Activated CD4-positive, alpha-beta T cell treated with anti-CD3 and anti-CD28 coated beads for 4 hours (primary cell): ENCODE measurements at regions not wholly inside any gene's neighbourhood (a gene's known extent, or its start where the extent isn't known, plus 50 kb on each side); places are given as distances from the start of the nearest gene placed in this dataset.
"Not testable (repeated sequence)": the region's sequence is repeated elsewhere in the genome, so short reads cannot be mapped to it uniquely, and the experiment has no call there.

Experiments
- DNase-seq, 2 donors: peaks; one replicate each; pipeline ENCODE4 v3.0.0-alpha.2; 2020

DNA sequence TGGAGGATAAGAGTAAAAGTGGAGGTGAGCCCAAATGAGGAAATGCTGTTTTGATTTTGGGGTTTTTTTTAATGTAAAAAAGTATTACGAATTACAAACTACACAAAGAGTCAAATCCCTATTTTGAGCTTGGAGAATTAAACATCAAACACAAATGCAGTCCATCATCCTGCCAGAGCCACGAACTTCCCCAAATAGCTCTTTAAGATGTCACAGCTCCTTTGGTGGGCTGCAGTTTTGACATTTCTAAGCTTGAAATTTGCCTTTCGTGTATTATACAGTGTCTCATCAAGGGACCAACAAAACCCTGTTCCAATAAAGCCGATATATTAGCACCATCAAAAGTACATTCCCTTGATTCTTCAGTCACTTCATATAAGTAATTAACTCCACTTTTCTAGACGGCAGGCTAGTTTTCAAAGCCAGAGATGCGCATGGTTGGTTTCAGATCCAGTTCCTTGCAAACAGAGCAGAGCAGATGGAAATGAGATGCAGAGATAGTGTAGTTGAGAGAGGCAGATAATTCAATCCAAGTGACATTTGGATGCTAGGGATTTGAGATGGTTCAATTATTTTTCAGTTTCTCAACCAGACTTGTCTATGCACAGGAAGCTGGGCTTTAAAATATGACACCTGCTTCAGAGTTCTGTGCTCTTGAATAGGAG is 580.9 kb downstream of the EDEM1 start:
- DNase-seq: no peak

DNA sequence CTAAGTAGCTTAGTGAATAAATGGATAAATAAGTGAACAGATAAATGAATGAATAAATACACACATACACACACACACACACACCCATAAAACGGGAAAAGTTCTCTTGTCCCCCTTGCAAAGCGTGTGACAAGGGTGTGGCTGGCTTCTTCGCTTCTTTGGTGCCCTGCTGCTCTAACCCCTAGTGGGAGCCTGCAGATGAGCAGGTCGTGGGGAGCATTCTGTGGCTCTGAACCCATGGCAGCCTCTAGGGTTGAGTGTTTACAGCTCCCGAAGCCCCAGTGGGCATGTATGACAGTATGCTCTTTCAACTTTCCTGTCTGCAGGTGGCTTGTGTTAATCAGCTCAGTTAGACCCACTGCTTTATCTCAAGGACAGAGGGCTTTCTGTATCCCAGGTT is 582.3 kb downstream of the EDEM1 start:
- no peak for DNase-seq

DNA sequence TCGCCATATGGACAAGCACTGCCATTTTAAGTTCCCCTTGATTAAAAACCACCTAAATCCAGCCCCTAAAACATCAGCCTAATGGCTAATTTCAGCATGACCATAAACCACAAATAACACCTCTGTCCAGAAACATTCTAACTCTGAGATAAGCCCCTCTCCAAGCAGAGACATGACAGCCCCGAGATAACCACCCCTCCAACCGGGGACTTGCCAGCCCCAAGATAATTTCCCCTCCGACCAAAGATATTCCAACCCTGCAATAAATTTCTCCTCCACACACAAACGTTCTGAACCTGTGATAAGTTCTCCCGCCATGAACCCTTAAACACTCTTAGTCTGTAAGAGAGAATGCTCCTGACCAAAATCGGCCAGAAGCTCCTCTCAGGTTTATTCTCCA is 586.8 kb downstream of the EDEM1 start:
- DNase-seq: no peak

DNA sequence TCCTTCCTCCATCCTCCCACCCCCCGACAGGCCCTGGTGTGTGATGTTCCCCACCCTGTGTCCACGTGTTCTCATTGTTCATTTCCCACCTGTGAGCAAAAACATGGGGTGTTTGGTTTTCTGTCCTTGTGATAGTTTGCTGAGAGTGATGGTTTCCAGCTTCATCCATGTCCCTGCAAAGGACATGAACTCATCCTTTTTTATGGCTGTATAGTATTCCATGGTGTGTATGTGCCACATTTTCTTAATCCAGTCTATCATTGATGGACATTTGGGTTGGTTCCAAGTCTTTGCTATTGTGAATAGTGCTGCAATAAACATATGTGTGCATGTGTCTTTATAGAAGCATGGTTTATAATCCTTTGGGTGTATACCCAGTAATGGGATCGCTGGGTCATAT is 587.6 kb downstream of the EDEM1 start:
- DNase-seq: not testable (repeated sequence)

DNA sequence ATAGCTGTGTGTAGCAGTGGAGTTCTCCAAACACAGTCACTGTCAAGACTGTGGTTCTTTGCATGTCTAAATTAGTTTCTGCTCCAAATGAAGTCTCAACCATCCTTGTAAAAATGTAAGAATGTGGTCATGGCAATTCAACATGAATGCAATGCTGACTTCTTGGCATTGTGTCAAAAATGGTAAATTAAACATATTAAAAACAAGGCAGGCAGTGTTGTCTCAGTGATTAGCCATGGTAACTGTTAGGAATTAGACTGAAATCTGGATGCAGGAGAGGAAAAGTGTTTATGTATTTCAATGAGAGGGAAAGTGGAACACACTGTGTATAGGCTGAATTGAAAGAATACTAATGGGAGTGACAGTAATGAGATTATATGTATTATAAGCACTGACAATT is 597.2 kb downstream of the EDEM1 start:
- no peak for DNase-seq

DNA sequence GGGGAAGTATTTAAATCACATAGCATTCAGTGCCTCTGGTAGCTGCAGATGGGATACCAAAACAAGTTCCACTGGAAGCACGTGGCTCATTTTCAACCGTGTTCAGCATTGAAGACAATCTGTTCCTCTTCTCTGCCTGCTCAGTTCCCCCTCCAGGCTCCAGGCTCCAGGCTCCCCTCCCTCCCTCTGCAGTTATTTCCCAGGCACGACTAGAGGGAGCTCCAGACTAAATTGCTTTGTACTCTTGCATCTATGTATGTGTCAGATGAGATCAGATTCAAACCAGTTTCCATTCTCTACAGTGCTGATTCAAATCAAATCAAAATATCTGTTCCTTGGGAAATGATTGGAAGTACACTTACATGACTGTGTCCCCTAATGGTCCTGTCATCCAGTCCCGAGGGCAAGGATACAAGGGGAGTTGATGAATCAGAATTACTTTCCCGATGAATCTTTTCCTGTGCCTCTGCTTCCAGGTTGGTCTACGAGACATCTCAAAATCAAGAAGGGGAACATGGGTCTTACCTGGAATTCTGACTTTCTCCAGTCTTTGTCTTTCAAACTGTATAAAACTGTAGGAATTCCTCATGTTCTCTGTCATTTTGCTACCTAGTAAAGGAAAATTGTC is 600.5 kb downstream of the EDEM1 start:
- no peak for DNase-seq

DNA sequence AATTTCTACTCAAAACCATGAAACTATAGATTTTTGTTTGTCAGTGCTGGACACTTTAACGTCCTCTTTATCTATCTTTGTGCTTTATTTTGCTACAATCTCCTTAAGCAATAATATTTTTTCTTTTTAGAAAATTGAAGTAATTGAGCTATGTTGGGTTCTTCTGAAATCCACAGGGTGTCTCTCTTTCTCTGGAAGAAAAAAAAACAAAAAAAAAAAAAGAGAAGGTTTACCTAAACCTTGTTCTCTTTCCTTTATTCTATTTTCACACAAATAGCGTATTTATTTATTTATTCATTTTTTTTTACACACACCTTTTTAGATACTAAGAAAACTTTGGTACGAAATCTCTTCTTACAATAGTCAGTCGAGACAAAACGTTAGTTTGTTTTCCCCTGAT is 601.0 kb downstream of the EDEM1 start:
- no peak for DNase-seq

DNA sequence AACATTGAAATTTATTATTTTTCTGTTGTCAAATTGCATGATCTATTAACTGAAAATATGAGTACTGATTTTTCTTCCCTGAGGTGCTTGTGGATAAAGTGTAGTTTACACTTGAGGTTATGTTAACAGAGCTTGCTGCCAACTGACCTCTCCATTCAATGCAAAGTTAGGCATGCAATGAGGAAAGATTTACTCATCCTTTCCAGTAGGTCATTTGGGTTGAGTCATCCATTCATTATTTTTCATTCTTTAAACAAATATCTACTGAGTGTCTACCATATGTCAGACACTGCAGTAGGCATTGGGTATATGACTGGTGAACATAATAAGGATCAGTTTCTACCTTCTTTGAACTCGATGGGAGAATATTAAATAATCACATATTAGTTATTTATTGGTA is 604.1 kb downstream of the EDEM1 start:
- no peak for DNase-seq

DNA sequence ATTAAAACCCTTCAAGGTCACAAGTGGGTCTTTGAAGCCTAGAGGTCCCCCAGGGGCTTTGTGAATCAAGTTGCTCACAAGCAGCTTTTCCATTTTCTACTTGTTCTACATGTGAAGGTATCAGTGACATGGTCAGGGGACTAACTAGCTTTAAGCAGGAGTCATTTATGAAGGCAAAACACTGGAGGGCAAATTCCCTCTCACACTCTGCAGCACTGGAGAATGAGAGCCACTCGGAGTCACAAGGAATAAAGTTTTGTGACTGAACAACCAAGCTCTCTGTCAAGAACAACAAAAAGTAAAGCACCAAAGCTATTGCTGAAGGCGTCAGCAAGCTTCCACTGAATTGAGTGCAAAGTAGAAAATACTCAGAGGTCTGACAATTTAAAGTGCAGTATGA is 609.0 kb downstream of the EDEM1 start:
- DNase-seq: no peak

DNA sequence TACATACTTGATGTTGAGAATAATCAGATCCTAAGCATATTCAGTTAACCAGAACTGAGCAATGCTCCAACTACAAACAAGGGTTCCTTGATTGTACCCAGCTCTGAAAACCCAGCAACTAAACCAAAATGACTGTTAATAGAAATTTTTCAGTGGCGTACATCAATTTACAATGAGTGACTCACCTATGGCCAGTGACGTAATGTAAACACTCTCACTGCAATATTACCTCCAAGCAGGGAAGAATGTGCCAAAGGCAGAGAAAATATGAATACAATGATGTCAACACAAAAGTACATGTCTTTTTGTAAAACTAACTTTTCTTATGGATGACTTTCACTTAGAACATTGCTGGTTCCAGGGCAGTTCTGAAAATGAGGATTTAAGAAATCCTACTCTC is 611.3 kb downstream of the EDEM1 start:
- DNase-seq: no peak

DNA sequence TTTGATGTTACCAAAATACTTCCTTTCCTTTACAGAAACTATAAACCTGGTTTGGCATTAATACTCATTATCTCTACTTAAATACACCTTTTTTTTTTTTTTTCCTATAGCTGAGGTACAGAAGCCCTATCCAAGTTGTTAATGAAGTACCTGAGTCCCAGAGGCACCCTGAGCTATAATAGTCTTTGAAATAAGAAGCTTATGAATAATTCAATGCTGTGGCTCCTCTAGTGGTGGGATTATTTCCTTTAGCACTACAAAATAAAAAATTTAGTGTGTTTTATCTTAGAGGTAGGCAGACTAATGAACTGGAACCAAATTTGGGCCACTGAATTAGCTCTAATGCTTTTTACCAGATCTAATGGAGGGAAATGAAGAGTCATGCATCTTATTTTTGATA is 611.9 kb downstream of the EDEM1 start:
- no peak for DNase-seq

DNA sequence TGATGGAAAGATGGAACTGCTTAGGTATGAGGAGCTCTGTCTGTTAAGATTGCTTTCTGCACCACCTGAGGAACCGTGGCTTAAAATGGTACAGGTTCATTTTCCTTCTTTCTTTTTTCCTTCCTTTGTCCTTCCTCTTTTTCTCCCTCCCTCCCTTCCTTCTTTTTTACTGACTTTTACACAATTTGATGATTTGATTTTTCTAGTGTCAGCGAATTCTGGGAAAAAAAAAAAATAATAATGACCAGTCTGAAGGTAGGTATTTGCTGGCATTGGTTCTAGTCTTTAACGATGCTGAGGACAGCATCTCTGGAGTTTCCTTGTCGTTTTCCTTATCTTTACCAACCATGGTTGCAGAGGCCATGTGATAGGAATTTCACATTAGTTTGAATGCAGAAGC is 613.5 kb downstream of the EDEM1 start:
- DNase-seq: no peak

DNA sequence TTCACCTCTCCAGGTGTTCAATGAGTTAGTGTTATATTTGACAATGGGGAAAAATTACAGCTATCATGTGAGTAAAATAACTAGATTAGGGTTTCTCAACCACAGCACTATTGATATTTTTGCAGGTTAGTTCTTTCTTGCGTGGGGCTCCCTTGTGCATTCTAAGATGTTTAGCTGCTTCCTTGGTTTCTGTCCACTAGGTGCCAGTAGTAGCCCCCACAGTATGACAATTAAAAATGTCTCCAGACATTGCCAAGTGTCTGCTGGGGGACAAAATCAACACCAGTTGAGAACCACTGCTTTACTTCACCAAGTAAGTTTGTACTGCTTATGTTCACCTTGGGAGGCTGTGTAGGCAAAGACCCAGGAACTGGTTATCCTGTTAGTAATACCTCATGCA is 618.7 kb downstream of the EDEM1 start:
- no peak for DNase-seq

DNA sequence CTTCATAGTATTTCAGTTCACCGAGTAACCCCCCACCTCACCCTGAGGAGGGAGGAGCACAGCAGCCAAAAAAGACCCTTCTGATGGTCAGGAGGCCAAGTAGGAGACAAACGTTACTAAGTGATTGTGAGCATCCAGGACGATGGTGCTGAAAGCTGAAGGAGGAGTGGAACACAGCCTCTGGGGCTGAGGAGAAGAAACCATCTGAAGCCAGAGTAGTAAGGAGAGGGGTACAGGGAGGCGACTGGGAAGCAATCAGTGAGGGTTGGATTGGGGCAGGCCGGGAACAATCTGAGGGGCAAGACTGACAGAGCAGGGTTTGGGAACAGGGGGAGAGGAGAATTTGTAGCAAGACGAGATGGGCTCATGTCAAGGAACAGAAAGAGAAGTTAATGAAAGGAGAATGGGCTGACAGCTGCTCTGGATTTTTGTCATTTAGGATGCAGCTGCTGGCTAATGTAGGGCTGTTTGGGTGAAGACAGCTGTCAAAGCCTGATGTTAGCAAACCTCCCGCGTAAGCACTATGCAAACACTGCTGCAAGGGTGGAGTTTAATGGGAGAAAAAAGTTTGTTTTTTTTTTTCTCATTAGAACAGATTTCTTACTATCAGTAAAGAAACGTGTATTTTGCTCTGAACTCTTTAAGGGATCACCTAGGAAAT is 622.2 kb downstream of the EDEM1 start:
- no peak for DNase-seq

DNA sequence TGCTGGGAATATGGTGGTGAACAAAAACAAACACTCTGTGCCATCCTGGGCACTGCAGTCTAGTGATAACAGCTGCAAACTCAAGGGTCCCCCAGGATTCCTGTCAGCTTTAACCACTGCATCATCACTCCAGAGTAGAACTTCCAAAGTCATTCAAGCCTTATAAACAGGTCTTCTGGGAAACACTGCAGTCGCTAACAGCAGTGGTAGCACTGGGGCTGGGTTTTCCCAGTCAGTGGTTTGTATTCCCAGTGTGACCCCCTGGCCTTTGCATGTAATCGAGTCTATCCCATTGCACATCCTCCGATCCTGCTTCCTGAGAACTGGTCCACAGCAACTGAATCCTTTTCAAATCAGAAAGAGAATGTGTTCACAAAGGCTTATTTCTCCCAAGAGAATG is 623.5 kb downstream of the EDEM1 start:
- DNase-seq: no peak

DNA sequence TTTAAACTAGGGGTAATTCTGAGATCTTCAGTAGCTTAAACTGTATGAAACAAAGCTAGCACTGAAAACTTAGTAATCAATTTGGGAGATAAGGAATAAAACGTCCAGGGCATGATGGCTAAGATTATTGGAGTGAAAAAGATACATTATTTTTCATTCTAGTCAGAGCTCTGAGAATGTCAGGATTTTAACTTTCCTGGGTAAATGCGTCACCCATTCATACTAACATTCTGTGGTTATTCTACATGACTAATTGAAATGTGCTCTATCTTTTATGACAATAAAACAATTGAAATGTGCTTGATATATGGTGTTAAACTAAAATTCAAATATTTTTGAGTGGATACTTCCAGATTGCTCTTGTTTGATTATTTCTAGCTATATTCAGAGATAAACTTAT is 626.0 kb downstream of the EDEM1 start:
- no peak for DNase-seq

DNA sequence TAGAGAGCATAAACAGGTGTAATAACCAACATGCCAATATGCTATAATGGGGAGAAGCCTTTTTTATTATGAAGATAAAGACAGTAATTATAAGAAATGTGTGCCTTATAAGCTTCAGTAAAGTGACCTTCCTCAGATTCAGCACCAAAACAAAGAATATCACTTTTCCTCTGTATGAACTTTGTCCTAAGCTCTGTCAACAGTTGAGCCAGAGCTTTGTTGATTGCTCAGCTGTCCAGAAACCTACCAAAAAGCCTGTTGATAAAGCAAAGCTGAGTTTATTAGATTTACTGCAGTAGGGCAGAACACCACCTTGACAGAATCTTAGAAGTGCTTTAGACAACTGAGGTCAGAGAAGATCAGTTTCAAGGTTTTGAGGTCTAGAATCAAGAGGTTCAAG is 635.3 kb downstream of the EDEM1 start:
- no peak for DNase-seq

DNA sequence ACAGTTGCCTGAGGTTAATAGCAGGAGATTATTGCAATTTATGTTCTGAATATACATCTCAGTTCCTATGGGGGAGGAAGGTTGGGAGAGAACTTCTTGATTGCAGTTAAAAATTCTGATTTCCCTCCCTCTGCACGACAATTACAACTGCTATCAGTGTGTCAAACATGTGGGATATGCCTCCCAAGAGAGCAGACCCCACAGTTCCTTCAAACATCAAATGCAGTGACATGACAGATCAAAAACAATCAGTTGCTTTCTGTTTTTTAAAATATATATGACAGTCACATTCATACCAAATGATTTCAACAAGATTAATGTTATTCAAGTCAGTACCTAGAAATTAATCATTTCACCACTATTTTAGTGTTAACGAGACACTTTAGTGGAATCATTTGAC is 639.0 kb downstream of the EDEM1 start:
- DNase-seq: no peak

DNA sequence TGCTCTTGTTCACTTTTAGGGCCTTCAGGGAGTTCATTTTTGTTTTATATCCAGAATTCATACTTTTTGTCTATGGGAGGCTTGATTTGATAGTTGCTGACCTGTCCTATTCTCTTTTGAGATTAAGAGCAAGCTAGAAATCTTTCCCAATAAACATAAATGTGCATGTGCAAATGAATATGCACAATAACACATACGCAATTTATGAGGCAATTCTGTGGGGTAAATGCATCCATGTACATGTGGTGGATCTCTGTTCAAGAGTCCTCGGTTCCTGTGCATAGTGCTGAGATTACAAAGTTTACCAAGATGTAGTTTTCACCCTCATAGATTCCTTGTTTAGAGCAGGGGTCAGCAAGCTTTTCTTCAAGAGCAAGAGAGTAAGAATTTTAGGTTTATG is 640.7 kb downstream of the EDEM1 start:
- DNase-seq: no peak

DNA sequence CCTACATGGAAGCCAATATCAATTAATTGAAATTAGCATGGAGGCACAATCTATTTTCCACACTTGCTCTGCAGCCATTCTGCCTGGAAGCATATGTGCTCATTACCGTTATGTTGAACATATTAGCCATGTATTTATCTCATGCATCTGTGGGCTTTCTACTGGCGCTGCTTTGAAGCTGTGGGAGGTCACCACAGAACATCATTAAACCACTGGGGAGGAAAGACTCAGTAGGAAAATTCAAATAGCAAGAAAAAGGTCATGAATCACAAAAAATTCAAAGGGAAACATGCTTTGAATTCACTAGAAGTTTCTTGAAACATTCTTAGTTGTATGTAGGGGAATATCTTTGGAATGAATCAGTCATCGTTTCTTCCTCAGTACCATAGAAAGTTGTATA is 652.5 kb downstream of the EDEM1 start:
- no peak for DNase-seq

DNA sequence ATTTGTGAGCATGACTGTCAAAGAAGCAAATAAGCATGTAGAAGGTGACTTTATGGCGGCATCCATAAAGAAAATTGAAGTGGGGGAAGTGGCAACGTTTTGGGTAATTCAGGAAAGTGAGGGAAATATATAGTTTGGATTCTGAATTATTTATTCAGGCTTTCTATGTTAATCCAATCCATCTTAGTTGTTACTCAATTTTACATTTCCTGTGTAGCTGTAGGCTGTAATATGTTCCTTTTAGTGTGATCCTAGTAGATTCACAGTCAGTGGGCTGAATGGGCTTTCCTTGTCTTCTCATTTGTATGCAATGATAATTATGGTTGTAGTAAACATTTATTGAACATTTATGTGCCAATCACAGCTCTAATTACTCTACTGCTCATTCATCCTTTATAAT is 654.1 kb downstream of the EDEM1 start:
- DNase-seq: no peak

DNA sequence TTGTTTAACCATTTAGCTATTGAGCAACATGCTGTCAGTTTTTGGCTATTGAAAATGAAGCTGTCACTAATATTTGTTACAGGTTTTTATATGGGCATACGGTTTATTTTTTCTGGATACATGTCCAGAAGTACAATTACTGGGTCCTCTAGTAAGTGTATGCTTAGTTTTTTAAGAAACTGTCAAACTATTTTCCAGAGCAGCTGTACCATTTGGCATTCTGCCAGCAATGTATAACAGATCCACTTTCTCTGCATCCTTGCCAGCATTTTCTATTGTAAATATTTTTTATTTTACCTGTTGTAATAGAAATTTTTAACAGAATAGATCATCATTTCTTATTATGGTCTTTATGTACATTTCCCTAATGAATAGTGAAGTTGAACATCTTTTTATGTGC is 658.8 kb downstream of the EDEM1 start:
- no peak for DNase-seq

DNA sequence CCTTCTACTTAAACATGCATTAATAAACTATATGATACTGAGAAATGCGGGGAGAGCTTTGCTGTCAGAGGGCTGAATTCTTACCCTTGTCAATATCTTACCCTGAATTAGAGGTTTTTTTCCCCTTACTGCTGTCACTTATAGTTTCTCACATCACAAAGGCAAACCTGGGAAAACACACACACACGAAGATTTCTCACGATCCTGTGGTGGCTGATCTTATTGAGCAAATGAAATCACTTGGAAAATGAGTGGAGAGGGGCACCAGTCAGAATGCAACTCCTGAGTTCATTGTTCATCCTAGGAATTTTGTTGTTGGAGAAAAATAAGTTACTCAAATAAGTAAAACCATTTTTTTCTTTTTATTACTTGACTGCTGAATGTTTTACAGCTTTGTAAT is 673.6 kb downstream of the EDEM1 start:
- DNase-seq: no peak

DNA sequence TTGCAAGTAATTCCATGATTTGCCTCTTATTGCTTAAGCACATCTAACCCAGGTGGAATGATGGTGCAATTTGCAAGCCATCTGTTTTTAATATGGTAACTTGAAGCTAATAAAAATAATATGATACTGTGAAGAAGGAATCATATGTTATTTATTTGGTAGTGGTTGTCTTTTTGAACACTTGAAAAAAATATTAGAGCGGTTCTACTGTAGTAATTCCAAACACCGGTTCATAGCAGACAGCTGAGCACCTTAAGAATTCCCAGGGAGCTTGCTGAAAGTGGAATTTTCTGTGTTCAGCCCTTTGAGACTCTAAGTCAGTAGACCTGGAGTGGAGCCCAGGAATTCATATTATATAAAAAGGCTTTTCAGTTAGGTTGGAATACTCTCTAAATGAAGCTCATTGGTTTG is 687.4 kb downstream of the EDEM1 start:
- DNase-seq: no peak

DNA sequence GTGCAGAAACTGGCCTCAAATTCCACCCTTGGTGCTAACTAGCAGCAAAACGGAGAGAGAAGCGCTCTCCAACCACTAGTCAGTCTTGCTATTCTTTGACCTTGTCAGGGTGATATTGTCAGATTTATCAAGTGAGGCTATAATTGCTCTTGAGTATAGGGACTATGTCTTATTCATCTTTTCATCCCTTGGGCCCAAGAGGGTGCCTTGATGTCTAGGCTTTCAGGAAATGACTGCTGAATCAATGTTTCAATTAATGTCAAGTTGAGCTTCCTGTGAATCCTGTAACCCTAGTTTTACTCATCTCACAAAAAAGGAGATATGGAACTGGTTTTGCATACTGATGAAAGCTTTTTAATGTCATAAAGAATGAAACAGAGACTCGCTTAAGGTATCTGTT is 701.3 kb downstream of the EDEM1 start:
- DNase-seq: no peak
